ENCODE measurements at regions not wholly inside any gene's neighbourhood (a gene's known extent, or its start where the extent isn't known, plus 50 kb on each side); places are given as distances from the start of the nearest gene placed in this dataset.

DNA sequence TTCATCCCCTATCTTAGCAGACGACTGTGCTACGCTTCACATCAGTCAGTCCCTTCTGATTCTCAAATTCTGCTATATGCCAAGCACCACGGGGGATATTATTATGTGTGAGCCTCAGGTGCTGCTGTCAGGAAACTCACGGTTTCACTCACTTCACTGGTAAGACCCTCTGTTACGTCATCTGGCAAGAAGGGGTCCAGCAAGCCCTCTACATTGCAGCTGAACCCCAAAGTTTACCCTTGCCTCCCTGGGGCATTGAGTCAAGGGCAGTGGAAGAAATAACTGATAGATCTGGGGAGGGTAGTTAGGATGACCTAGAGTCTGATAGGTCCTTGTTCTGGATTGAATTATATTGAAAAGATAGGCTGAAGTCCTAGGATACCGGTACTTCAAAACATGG, 237.4 kb downstream of the RRAGC start:
- Histone ChIP-seq H3K4me3 (no peak overlapping the region), H3K9me3 (replicated peaks in 1 of 3) (no peaks in the 10 kb centered on the region), H3K27ac (no peak overlapping the region), H3K4me1 (replicated peaks in 1 of 2) (no peaks in the 10 kb centered on the region), H3K27me3 (no peaks in the 10 kb centered on the region), H3K36me3 (replicated peaks in 1 of 2) (no peaks in the 10 kb centered on the region)
- 81 to 92% (median 87%) methylated on average over 6 of the region's 6 CpGs for WGBS, 4 donors
- TF ChIP-seq, protein P1, sequence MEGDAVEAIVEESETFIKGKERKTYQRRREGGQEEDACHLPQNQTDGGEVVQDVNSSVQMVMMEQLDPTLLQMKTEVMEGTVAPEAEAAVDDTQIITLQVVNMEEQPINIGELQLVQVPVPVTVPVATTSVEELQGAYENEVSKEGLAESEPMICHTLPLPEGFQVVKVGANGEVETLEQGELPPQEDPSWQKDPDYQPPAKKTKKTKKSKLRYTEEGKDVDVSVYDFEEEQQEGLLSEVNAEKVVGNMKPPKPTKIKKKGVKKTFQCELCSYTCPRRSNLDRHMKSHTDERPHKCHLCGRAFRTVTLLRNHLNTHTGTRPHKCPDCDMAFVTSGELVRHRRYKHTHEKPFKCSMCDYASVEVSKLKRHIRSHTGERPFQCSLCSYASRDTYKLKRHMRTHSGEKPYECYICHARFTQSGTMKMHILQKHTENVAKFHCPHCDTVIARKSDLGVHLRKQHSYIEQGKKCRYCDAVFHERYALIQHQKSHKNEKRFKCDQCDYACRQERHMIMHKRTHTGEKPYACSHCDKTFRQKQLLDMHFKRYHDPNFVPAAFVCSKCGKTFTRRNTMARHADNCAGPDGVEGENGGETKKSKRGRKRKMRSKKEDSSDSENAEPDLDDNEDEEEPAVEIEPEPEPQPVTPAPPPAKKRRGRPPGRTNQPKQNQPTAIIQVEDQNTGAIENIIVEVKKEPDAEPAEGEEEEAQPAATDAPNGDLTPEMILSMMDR (IDR thresholded peaks at IDR 0.05), result no peak
- TF ChIP-seq POLR2A (IDR thresholded peaks at IDR 0.05), result no peak
- DNase-seq, result no peak
- intact Hi-C loops (cut with DNase I), result no loop called here

DNA sequence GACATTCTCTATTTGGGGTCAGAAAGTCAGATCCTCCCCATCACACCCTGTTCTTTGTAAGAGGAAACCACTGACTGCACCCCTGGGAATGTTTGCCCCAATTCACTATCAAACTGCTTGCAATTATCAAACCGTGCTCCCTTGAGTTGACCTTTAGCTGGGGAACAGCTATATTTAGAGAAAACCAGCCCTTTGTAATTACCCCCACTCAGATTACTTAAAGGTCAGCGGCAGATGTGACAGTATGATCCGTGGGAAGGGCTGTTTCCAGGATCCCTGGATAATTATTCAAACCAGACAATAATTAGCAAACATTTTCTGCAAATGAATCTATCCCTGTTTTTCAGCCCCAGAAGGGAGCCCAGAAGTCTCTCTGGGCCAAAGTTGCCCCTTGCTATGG, 242.7 kb downstream of the RRAGC start:
- 16 to 29% (median 24%) methylated on average over 3 of the region's 3 CpGs for WGBS, 4 donors
- no peaks in the 10 kb centered on the region for H3K27me3 ChIP-seq
- H3K4me1 ChIP-seq (replicated peaks in 1 of 2), result no peaks in the 10 kb centered on the region
- no peak for DNase-seq
- no peaks in the 10 kb centered on the region for H3K36me3 ChIP-seq (replicated peaks in 1 of 2)
- H3K27ac ChIP-seq, result no peak overlapping the region
- intact Hi-C loops (cut with DNase I), result no loop called here
- no peak for TF ChIP-seq POLR2A (IDR thresholded peaks at IDR 0.05)
- TF ChIP-seq, protein P1 (IDR thresholded peaks at IDR 0.05), result no peak
- no peak overlapping the region for H3K4me3 ChIP-seq
- no peaks in the 10 kb centered on the region for H3K9me3 ChIP-seq (replicated peaks in 1 of 3)

DNA sequence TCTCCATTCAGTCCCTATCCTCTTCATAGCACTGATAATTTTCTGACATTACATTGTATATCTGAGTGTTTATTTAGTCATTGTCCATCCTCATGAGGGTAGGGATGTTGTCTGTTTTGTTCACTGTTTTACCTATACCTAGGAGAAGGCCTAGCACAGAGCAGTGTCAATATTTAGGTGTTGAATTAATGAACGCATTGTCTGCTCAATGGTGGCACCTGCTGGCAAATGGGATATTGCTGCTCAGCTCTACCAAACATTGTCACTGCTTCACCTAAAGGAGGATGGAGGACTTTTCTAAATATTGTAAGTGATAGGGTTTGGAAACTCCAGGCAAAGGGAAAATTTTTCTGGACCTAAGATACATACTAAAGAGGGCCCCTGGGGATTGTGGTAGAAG, 243.9 kb downstream of the RRAGC start:
- no peak overlapping the region for H3K27ac ChIP-seq
- no peaks in the 10 kb centered on the region for H3K36me3 ChIP-seq (replicated peaks in 1 of 2)
- 82 to 100% (median 89%) methylated on average over 1 of the region's 1 CpG for WGBS, 4 donors
- no peak for TF ChIP-seq POLR2A (IDR thresholded peaks at IDR 0.05)
- TF ChIP-seq, protein P1 (IDR thresholded peaks at IDR 0.05), result no peak
- no peaks in the 10 kb centered on the region for H3K9me3 ChIP-seq (replicated peaks in 1 of 3)
- H3K27me3 ChIP-seq, result no peaks in the 10 kb centered on the region
- DNase-seq, result no peak
- no peak overlapping the region for H3K4me3 ChIP-seq
- intact Hi-C loops (cut with DNase I), result no loop called here
- no peaks in the 10 kb centered on the region for H3K4me1 ChIP-seq (replicated peaks in 1 of 2)

DNA sequence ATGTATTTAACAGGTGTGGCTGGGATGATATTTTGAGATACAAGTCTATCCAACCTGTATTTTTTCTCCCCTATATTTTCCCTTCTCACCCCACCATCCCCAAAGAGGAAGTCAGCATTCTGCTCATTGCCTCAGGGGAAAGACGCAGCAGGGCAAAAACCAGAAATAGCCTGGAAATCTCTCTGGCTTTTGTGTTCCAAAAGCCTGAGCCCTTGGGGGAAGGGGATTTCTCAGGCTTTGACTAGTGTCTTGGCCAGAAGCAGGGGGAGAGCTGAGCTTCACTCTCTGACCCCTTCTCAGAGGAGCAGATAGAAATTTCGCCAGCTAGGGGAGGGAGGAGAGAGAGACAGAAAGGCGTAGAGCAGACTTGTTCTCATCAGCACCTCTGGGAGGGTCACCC, 244.7 kb downstream of the RRAGC start:
- H3K27me3 ChIP-seq, result no peaks in the 10 kb centered on the region
- WGBS, 4 donors, result 68 to 93% (median 87%) methylated on average over 3 of the region's 3 CpGs
- no peak overlapping the region for H3K4me3 ChIP-seq
- no peaks in the 10 kb centered on the region for H3K9me3 ChIP-seq (replicated peaks in 1 of 3)
- no peak for TF ChIP-seq POLR2A (IDR thresholded peaks at IDR 0.05)
- TF ChIP-seq, protein P1 (IDR thresholded peaks at IDR 0.05), result no peak
- DNase-seq, result no peak
- H3K27ac ChIP-seq, result no peak overlapping the region
- H3K4me1 ChIP-seq (replicated peaks in 1 of 2), result no peaks in the 10 kb centered on the region
- intact Hi-C loops (cut with DNase I), result no loop called here
- no peaks in the 10 kb centered on the region for H3K36me3 ChIP-seq (replicated peaks in 1 of 2)

Data from adrenal gland (tissue), 9 donors.